Erythroblast (primary cell): ENCODE measurements at regions not wholly inside any gene's neighbourhood (a gene's known extent, or its start where the extent isn't known, plus 50 kb on each side); places are given as distances from the start of the nearest gene placed in this dataset.

Source experiments
- GATA1 ChIP-seq: IDR thresholded peaks from 2 replicates; pipeline ENCODE4 v1.6.1; 2011; ENCODE audit warnings: low read depth, mild to moderate bottlenecking, control low read depth, low read length, moderate library complexity
- POLR2A ChIP-seq: IDR thresholded peaks from 2 replicates; pipeline ENCODE4 v1.6.1; 2011; ENCODE audit warnings: mild to moderate bottlenecking, low read length

DNA sequence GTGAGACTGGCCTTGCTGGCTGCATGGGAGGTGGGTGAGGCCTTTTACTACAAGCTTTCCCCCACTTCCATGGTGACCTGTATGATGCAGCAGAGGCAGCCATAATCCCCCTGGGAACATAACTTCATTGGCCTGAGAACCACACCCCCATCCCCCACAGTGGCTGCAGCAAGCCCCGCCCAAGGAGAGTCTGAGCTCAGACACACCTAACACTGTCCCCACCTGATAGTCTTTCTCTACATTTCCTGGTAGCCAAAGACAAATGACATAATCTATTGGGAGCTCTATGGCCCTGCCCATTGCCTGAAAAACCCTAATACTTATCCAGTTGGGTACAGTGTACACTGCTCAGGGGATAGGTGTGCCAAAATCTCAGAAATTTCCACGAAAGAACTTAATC lies 62.6 kb downstream of the GLUD2 start:
- no peak for TF ChIP-seq POLR2A
- no peak for TF ChIP-seq GATA1
